ENCODE measurements at regions not wholly inside any gene's neighbourhood (a gene's known extent, or its start where the extent isn't known, plus 50 kb on each side); places are given as distances from the start of the nearest gene placed in this dataset.

DNA sequence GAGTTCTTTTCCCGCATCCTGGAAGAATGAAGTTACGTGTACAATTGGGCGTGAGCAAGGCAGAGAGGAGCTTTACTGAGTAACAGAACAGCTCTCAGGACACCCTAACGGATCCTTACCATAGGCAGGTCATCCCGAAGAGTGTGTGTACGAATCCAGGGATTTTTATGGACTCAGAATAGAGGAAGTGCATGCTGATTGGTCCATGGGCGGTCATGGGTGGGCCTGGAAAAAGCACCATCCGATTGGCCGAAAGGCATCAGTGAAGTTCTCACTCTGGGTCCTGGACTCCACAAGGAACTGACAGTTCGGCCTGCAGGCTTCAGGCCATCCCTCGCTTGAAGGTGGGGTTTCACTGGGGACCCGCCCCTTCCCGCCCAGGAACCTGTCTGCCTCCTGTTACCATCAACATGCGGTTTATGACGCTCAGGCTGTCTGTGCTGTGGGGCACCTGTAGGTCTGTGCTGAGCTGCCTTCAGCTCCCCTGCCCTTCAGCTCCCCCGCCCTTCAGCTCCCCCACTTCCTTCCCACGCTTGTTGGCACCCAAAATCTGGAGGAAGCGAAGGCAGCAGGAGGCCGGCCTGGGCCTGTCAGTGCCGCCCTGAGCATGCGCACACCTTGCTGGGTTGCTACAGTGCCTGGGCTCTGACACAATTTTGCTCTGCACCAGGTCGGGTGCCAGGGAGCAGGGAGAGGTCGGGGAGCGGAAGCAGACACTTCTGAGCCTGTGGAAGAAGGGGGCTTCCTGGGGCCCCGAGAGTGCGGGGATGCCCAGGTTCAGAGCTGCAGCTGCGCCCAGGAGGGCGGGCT is 57.9 kb upstream of the MANEA start:
- H3K4me1 Mint-ChIP-seq: peaks cover 44% of the 10 kb centered on the region
- no peaks in the 10 kb centered on the region for H3K27me3 Mint-ChIP-seq (ENCODE audit: low read depth)
- CTCF ChIA-PET: no interaction called here
- no peak overlapping the region for H3K27ac Mint-ChIP-seq
- POLR2A ChIA-PET: no interaction called here
- H3K4me3 Mint-ChIP-seq: no peak overlapping the region
- no peak for ATAC-seq
- no peak for TF ChIP-seq NR3C1 (CRISPR knock-in tag; conservative IDR thresholded peaks at IDR 0.05; ENCODE audit: low read depth)
- TF ChIP-seq ZBTB43 (CRISPR knock-in tag; IDR thresholded peaks at IDR 0.05): no peak
- TF ChIP-seq ZBTB21 (CRISPR knock-in tag; IDR thresholded peaks at IDR 0.05; ENCODE audit: borderline replicate concordance): no peak
- no peak for TF ChIP-seq ERG (CRISPR knock-in tag; IDR thresholded peaks at IDR 0.05)
- TF ChIP-seq, protein P1, sequence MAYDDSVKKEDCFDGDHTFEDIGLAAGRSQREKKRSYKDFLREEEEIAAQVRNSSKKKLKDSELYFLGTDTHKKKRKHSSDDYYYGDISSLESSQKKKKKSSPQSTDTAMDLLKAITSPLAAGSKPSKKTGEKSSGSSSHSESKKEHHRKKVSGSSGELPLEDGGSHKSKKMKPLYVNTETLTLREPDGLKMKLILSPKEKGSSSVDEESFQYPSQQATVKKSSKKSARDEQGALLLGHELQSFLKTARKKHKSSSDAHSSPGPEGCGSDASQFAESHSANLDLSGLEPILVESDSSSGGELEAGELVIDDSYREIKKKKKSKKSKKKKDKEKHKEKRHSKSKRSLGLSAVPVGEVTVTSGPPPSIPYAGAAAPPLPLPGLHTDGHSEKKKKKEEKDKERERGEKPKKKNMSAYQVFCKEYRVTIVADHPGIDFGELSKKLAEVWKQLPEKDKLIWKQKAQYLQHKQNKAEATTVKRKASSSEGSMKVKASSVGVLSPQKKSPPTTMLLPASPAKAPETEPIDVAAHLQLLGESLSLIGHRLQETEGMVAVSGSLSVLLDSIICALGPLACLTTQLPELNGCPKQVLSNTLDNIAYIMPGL (CRISPR knock-in tag; IDR thresholded peaks at IDR 0.05): no peak
- TF ChIP-seq, protein P2, sequence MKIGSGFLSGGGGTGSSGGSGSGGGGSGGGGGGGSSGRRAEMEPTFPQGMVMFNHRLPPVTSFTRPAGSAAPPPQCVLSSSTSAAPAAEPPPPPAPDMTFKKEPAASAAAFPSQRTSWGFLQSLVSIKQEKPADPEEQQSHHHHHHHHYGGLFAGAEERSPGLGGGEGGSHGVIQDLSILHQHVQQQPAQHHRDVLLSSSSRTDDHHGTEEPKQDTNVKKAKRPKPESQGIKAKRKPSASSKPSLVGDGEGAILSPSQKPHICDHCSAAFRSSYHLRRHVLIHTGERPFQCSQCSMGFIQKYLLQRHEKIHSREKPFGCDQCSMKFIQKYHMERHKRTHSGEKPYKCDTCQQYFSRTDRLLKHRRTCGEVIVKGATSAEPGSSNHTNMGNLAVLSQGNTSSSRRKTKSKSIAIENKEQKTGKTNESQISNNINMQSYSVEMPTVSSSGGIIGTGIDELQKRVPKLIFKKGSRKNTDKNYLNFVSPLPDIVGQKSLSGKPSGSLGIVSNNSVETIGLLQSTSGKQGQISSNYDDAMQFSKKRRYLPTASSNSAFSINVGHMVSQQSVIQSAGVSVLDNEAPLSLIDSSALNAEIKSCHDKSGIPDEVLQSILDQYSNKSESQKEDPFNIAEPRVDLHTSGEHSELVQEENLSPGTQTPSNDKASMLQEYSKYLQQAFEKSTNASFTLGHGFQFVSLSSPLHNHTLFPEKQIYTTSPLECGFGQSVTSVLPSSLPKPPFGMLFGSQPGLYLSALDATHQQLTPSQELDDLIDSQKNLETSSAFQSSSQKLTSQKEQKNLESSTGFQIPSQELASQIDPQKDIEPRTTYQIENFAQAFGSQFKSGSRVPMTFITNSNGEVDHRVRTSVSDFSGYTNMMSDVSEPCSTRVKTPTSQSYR (CRISPR knock-in tag; IDR thresholded peaks at IDR 0.05): no peak
- TF ChIP-seq ATF6 (CRISPR knock-in tag; IDR thresholded peaks at IDR 0.05): no peak
- no peak for TF ChIP-seq KAT7 (CRISPR knock-in tag; IDR thresholded peaks at IDR 0.05; ENCODE audit: borderline replicate concordance)
- TF ChIP-seq, protein P3, sequence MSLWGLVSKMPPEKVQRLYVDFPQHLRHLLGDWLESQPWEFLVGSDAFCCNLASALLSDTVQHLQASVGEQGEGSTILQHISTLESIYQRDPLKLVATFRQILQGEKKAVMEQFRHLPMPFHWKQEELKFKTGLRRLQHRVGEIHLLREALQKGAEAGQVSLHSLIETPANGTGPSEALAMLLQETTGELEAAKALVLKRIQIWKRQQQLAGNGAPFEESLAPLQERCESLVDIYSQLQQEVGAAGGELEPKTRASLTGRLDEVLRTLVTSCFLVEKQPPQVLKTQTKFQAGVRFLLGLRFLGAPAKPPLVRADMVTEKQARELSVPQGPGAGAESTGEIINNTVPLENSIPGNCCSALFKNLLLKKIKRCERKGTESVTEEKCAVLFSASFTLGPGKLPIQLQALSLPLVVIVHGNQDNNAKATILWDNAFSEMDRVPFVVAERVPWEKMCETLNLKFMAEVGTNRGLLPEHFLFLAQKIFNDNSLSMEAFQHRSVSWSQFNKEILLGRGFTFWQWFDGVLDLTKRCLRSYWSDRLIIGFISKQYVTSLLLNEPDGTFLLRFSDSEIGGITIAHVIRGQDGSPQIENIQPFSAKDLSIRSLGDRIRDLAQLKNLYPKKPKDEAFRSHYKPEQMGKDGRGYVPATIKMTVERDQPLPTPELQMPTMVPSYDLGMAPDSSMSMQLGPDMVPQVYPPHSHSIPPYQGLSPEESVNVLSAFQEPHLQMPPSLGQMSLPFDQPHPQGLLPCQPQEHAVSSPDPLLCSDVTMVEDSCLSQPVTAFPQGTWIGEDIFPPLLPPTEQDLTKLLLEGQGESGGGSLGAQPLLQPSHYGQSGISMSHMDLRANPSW (CRISPR knock-in tag; conservative IDR thresholded peaks at IDR 0.05; ENCODE audit: low read depth): no peak
- no peak for TF ChIP-seq SMAD4 (CRISPR knock-in tag; IDR thresholded peaks at IDR 0.05)
- no peak for TF ChIP-seq ZNF138 (CRISPR knock-in tag; conservative IDR thresholded peaks at IDR 0.05)
- no peaks in the 10 kb centered on the region for H3K36me3 Mint-ChIP-seq
- DNase-seq (ENCODE audit: low spot score): no peak
- H3K9me3 Mint-ChIP-seq: no peaks in the 10 kb centered on the region

DNA sequence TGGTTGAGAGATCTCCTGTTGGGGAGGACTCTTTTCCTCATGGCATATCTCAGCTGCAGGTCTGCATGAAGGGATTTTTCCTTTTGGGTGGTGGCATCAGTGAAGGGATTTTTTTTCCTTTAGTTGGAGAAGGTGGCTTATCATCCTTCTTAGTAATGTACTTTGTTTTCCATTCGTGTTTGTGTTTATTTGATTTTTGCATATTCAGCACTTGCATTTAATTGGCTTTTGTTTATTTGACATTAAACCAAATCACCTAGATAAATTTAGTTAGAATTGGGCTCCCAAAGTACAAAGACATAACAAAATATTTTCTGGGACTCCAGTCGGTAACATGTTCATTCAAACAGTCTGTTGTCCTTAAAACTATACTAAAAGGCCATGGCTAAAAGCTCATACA is 56.2 kb upstream of the MANEA start:
- H3K4me1 Mint-ChIP-seq: peaks cover 34% of the 10 kb centered on the region
- no peak overlapping the region for H3K4me3 Mint-ChIP-seq
- ChIA-PET POLR2A (no interaction called here), CTCF (no interaction called here)
- no peak for DNase-seq (ENCODE audit: low spot score)
- H3K9me3 Mint-ChIP-seq: peaks cover 7% of the 10 kb centered on the region
- ATAC-seq: no peak
- H3K27ac Mint-ChIP-seq: peak overlapping the region; percentile 37; the same call in 1 of the 2 replicates
- peaks cover 5% of the 10 kb centered on the region for H3K36me3 Mint-ChIP-seq
- no peaks in the 10 kb centered on the region for H3K27me3 Mint-ChIP-seq (ENCODE audit: low read depth)
- no peak for TF ChIP-seq MXD4 (CRISPR knock-in tag; IDR thresholded peaks at IDR 0.05; ENCODE audit: borderline replicate concordance)
- no peak for TF ChIP-seq NR2C2 (CRISPR knock-in tag; IDR thresholded peaks at IDR 0.05)
- TF ChIP-seq ARID4B (CRISPR knock-in tag; IDR thresholded peaks at IDR 0.05; ENCODE audit: borderline replicate concordance): no peak

Data from WTC11 (cell line).